Suprapubic skin (tissue), 3 donors: ENCODE measurements at regions not wholly inside any gene's neighbourhood (a gene's known extent, or its start where the extent isn't known, plus 50 kb on each side); places are given as distances from the start of the nearest gene placed in this dataset.

Experiments used
- CTCF ChIP-seq, 2 donors: fragments of 200-600 bp in 1 of 2; fragments of 450-650 bp in 1 of 2; sonication (generic) in 1 of 2; IDR thresholded peaks; one replicate each; pipeline ENCODE4 v1.5.1; 2016 to 2019; ENCODE audit warnings: antibody characterized with exemption in 2 of 2, mild to moderate bottlenecking in 1 of 2, moderate library complexity in 1 of 2
- POLR2A ChIP-seq, 2 donors: fragments of 450-650 bp; IDR thresholded peaks; one replicate each; pipeline ENCODE4 v1.6.1; 2017; ENCODE audit warnings: antibody characterized with exemption in 2 of 2, mild to moderate bottlenecking in 2 of 2, moderate library complexity in 2 of 2

- TF ChIP-seq CTCF (IDR thresholded peaks at IDR 0.05): no peak
- no peak for TF ChIP-seq POLR2A (IDR thresholded peaks at IDR 0.05)
These were observed 88.3 kb downstream of the DLL1 start for GRCh38 chr6:170202416-170203135.
